ENCODE measurements at regions not wholly inside any gene's neighbourhood (a gene's known extent, or its start where the extent isn't known, plus 50 kb on each side); places are given as distances from the start of the nearest gene placed in this dataset.

- TF ChIP-seq TSHZ1 (tag by site-specific recombination; IDR thresholded peaks at IDR 0.05; ENCODE audit: borderline replicate concordance) (no peak), GLI2 (tag by site-specific recombination; IDR thresholded peaks at IDR 0.05; ENCODE audit: borderline replicate concordance, low read depth) (no peak), ZNF639 (tag by site-specific recombination; IDR thresholded peaks at IDR 0.05) (no peak), ZNF513 (tag by site-specific recombination; IDR thresholded peaks at IDR 0.05) (no peak), ZNF223 (tag by site-specific recombination; IDR thresholded peaks at IDR 0.05) (no peak), ZNF488 (tag by site-specific recombination; IDR thresholded peaks at IDR 0.05) (no peak), ZNF146 (tag by site-specific recombination; IDR thresholded peaks at IDR 0.05) (no peak), ZFP3 (tag by site-specific recombination; IDR thresholded peaks at IDR 0.05; ENCODE audit: low read depth) (no peak)
Measured at GRCh38 chr20:7714549-7714948, 225.7 kb downstream of the HAO1 start (continued).

GRCh38 chr20:7716286-7716972 lies 223.8 kb downstream of the HAO1 start:
- H3K9me3 ChIP-seq (ENCODE audit: control insufficient read depth, insufficient read depth, low read depth, low read length): no peaks in the 10 kb centered on the region
- no peaks in the 10 kb centered on the region for H3K4me1 ChIP-seq (ENCODE audit: control insufficient read depth, insufficient read depth, low read length)
- ChIA-PET CTCF (no interaction called here), POLR2A (no interaction called here)
- no peak overlapping the region for H3K27ac ChIP-seq (ENCODE audit: extremely low read depth, low read depth, low read length)
- H3K4me3 ChIP-seq (ENCODE audit: low read depth, low read length): no peak overlapping the region
- TF ChIP-seq ZSCAN5A (tag by site-specific recombination; IDR thresholded peaks at IDR 0.05) (no peak), ZNF76 (tag by site-specific recombination; IDR thresholded peaks at IDR 0.05; ENCODE audit: borderline replicate concordance, low read depth) (no peak), ZFP3 (tag by site-specific recombination; IDR thresholded peaks at IDR 0.05; ENCODE audit: low read depth) (no peak), SP7 (tag by site-specific recombination; IDR thresholded peaks at IDR 0.05) (no peak), ZBTB49 (tag by site-specific recombination; IDR thresholded peaks at IDR 0.05; ENCODE audit: low read depth) (no peak), ZNF133 (tag by site-specific recombination; IDR thresholded peaks at IDR 0.05) (no peak), SCRT1 (tag by site-specific recombination; IDR thresholded peaks at IDR 0.05; ENCODE audit: borderline replicate concordance) (no peak), ZNF26 (tag by site-specific recombination; IDR thresholded peaks at IDR 0.05) (no peak), ZNF629 (tag by site-specific recombination; IDR thresholded peaks at IDR 0.05) (no peak), ZNF768 (tag by site-specific recombination; IDR thresholded peaks at IDR 0.05) (no peak), ZBTB26 (tag by site-specific recombination; optimal IDR thresholded peaks at IDR 0.05) (no peak), ZNF626 (tag by site-specific recombination; IDR thresholded peaks at IDR 0.05) (no peak), KLF17 (tag by site-specific recombination; IDR thresholded peaks at IDR 0.05) (no peak)
- no peaks in the 10 kb centered on the region for H3K36me3 ChIP-seq (ENCODE audit: control insufficient read depth in 2 of 2, insufficient read depth in 1 of 2, low read length in 2 of 2)
